Stimulated activated CD8-positive, alpha-beta memory T cell treated with anti-CD3 and anti-CD28 coated beads, Interleukin-4, amount 100 ng/mL, for 48 hours (primary cell): ENCODE measurements at regions not wholly inside any gene's neighbourhood (a gene's known extent, or its start where the extent isn't known, plus 50 kb on each side); places are given as distances from the start of the nearest gene placed in this dataset.
"Not testable (repeated sequence)": the region's sequence is repeated elsewhere in the genome, so short reads cannot be mapped to it uniquely, and the experiment has no call there.

Experiments used
- DNase-seq: peaks from one replicate; pipeline ENCODE4 v3.0.0-alpha.2; 2020

DNA sequence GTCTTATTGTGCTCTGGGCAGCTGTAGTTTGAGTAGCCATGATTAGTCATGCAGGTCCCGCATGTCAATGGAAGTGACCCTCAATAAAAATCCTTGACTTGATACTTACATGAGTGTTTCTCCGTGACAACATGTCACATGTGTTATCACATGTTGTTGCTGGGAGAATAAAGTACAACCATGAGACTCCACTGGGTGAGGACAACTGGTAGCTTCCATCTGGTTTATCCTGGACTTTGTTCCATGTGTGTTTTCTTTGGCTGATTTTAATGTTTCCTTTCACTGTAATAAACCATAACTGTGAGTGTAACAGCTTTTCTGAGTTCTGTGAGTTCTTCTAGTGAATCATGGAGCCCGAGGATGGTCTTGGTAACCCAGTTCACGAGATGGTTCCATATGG is 63.1 kb upstream of the NDN start:
- no peak for DNase-seq

DNA sequence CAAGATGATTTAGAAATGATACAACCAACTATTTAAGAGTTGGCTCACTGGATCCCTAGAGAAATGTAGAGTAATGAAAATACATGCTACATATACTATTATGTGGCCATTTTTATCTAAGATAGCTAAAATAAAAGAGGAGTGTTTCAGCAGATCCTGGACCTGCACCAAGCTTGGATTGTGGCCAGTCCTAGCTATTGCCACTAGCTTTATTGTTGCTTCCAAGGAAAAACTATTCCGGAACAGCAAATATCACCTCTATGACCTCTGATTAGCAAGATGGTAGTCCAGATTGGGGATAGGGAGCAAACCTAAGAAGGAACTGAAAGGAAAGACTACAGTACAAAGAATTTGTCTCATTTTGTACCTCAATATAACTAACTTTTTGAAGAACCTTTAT is 63.7 kb upstream of the NDN start:
- no peak for DNase-seq

DNA sequence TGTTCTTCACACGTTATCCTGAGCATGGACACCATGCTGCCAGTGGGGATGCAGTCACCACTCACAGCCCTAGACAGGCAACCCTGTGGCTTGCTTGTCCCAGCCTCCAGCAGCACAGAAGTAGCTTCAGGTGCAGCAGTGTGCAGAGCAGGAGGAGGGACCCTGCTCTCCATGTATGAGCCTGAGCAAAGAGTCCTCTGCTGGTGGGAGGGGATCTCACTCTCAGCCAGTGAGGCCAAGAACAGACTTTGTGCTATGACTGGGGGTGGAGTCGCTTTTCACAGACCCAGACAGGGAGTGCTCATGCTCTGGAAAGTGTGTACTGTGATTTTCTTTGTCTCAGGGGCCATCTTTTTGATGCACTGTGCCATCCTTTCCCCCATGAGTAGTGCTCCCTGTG is 66.1 kb upstream of the NDN start:
- DNase-seq = no peak

DNA sequence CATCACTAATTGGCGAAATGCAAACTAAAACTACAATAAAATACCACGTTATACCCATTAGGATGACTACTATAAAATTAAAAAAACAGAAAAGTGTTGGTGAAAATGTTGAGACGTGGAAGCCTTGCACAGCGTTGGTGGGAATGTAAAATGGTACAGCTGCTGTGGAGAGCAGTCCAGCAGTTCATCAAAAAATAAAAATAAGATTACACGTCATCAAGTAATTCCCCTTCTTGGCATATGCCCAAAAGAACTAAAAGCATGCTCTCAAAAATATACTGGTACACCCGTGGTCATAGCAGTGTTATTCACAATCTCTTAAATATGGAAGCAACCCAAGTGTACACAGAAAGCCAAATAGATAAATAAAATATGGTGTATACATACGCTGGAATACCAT is 71.8 kb upstream of the NDN start:
- DNase-seq = no peak

DNA sequence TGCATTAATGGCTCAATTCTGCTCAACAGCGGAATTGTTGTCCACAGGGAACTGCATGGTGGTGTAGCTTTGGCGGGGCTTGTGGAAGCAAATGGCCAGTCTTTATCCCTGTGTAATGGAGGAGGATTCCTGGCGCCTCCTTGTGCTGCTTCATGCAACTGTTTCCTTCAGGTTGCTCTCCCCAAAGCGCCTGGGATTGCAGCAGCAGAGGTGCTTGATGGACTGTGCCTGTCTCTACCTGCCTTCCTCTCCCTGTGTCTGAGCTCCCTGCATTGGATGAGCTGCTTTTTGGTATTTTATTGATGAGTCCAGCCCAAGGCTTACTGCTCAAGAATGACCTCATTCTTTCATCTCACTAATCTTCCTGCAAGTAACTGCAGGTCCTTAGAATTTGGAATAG is 72.9 kb upstream of the NDN start:
- no peak for DNase-seq

DNA sequence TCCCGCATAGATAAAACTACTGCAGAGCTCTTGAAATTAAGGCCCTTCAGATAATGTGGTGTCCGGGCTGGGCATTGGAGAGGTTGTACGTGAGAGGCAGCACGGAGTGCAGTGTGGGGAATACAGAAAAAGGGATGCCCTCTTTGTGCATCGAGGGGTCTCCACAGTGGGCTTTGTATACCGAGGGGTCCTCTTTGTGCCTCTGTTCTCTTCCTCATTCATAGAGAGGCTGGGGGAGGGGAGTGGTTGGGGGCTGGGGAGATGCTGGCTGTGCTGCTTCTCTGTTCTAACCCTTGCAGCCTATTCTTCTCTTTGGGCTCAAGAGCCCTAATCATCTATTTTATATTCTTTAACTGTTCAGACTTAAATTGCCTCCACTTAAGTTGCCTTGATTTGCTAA is 74.3 kb upstream of the NDN start:
- DNase-seq = no peak

DNA sequence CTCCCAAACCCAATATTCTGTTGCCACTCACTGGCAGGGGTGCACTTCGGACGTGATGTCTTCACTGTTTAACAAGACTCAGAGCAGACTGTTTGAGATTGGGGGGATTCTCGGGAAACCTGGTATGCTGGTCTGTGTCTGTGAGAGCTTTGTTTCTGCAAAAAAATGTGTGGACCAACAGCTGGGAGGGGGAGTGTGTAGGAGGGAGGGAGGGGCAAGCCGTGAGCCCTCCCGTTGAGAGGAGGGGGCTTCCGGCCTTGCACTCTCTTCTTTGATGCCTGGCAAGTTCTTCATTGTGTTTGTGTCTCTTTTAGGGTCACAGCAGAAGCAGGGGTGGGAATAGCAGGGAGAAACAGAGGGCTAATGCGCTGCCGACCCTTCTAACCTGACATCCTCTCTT is 74.9 kb upstream of the NDN start:
- DNase-seq = no peak

DNA sequence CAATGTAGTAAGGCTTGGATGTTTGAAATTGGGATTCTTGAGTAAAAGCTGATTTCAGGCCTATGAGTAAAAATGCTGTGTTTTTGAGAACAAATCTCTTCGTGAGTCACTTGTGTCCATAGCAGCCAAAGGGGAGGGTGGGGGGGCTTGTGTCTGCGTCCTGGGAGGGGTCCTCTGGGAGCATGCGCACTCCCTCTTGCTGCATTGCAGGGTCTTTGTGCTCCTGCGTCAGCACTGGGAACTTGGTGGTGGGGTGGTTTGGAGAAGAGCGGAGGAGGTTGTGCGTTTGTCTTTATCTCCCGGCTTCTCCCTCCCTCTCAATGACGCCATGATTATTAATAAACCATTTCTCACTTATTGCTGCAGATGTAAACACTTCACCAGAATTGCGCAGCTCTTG is 75.9 kb upstream of the NDN start:
- no peak for DNase-seq

DNA sequence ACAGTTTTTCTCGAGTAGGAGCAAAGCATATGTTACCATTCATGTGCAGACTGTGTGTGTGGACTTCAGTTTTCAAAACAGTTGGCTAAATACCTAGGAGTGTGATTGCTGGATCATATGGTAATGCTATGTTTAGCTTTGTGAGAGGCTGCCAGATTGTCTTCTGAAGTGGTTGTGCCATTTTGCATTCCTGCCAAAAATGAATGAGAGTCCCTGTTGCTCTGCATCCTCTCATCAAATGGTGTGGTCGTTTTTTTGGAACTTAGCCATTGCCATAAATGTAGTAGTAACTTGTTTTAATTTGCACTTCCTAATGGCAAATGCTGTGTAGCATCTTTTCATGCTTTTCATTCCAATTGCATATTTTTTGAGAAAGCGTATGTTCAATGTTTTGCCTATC is 77.2 kb upstream of the NDN start:
- no peak for DNase-seq

DNA sequence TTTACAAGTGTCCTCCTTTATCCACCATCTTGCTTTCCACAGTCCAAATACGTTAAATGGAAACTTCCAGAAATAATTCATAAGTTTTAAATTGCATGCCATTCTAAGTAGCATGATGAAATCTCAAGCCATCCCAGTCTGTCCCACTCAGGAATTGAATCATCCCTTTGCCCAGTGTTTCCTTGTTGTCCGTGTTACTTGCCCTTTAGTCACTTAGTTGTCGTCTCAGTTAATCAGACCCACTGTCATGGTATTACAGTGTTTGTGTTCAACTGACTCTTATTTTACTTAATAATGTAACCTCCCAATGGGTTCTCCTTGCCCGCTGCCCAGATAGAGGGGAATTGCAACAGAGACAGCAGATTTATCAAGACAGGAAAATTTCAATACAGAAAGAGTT is 77.6 kb upstream of the NDN start:
- no peak for DNase-seq

DNA sequence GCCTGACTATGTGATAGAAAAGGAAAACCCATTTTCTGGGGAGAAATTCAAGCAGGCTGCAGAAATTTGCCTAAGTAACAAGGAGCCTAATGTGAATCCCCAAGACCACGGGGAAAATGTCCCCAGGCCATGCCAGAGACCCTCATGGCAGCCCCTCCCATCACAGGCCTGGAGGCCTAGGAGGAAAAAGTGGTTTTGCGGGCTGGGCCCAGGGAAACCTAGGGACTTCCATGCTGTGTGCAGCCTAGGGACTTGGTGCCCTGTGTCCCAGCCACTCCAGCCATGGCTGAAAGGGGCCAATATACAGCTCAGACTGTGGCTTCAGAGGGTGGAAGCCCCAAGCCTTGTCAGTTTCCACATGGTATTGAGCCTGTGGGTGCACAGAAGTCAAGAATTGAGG is 79.7 kb upstream of the NDN start:
- DNase-seq = not testable (repeated sequence)

DNA sequence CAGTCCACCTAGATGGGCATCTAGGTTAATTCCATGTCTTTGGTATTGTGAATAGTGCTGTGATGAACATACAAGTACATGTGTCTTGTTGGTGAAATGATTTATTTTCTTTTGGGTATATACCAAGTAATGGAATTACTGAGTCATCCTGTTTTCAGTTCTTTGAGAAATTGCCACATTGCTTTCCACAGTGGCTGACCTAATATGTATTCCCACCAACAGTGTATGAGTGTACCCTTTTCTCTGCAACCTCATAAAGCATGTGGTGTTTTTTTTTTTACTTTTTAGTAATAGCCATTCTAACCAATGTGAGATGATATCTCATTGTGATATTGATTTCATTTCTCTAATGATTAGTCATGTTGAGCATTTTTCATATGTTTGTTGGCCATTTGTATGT is 86.0 kb upstream of the NDN start:
- no peak for DNase-seq

DNA sequence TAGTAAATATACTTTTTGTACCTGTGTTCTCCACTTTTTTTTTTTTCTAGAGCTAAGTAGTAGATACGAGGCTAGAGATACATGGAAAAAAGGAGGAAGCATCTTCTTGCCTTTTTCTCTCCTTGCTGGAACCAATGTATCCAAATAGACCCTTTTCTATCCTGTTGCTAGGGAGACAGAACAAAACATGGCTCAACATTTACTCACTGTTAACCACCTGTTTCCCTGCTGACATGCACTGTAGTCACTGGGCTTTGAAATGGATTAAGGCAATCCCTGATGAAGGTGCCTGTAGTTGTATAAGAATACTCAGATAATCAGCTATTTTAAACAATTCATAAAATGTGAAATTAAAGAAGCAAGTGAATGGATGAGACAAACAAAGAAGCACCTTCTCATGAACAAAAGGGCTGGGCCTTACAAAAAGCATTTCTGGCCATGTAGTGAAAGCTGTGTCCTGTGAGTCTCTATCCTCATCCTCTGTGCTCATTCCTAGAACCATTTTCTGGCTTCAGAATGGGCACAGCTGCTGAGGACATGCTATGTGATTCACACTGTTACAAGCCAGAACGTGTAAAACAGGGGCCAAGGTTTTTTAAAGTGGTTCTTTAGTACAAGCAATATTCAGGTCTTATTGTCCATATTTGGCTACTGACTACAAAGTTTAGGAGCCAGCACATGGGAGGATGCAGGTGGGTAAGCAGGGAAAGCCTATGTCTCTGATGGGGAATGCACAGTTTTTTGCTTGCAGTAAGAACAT is 100.4 kb upstream of the NDN start:
- DNase-seq = no peak

DNA sequence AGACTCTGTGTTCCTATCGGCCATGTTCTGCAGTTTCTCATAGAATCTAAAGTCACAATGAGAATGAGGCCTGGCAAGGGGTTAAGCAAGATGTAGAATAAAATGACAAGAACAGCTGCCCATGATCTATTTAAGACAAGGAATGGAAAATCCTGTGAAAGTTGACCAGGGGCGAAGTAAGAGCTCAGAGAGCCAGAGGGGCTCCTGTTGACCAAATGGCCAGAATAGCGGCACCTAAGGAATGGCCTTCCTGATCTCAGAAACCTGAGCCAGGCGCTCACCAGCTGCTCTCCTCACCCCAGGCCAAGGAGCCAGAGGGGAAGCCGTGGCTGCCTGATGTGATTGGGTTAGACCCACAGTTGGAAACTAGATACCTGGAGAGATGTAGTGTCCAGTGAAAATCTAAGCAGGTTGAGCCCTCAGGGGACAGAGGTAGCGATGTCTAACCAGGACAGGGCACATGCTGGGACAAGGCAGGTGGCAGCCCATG is 106.1 kb upstream of the NDN start:
- no peak for DNase-seq

DNA sequence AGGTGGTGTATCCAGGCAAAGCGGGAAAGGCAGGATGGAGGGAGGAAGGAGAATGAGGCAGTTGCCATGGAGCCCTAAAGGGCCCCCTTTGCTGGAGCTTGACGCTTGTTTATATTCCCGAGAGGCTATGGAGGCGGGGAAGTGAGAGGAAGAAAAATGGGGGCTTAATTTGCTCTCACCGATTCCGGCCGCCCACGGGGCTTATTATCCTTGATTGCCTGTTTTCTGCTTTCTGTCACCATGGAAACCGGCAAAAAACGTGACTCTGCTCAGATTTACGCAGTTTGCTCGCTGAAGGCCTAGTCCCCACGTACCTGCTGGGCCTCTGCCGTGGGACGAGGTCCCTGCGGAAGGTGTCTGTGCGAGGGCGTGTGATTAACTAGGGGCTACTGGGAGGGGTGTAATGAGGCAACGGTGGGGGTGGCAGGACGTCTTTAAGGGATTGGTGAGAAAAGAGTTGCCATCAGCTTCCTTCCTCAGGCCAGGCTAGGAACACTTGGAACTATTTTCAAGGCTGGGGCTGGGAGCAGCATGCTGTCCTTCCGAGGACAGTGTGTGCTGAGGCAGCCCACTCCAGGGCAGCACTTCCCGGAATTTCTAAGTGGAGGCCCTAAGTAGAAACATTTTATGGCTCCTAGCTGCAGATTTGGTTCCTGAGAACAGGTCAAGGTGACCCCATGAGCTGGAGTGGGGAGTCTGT is 110.8 kb upstream of the NDN start:
- DNase-seq = no peak

DNA sequence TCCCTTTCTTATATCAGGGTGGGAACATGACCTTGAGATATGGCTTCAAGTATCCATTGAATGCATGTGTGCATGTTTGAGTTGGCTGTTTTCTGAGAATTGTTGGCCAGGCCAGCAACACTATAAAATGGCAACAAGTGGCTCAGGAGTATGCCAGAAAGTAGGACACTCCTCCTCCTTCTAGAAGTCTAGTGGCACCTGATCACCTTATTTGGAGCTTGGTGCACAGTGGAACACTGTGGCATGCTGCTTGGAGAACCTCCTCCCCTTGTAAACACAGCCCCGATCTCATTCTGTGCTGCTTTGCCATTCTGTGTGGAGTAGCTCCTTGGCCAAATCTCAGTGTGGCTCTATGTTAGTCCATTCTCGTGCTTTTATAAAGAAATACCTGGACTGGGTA is 114.8 kb upstream of the NDN start:
- no peak for DNase-seq

DNA sequence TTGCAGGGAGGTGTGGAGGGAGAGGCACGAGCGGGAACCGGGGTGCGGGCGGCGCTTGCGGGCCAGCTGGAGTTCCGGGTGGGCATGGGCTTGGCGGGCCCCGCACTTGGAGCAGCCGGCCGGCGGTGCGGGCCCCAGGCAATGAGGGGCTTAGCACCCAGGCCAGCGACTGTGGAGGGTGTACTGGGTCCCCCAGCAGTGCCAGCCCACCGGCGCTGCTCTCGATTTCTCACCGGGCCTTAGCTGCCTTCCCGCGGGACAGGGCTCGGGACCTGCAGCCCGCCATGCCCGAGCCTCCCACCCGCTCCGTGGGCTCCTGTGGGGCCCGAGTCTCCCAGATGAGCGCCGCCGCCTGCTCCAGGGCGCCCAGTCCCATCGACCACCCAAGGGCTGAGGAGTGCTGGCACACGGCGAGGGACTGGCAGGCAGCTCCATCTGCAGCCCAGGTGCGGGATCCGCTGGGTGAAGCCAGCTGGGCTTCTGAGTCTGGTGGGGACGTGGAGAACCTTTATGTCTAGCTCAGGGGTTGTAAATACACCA is 115.9 kb upstream of the NDN start:
- not testable (repeated sequence) for DNase-seq

DNA sequence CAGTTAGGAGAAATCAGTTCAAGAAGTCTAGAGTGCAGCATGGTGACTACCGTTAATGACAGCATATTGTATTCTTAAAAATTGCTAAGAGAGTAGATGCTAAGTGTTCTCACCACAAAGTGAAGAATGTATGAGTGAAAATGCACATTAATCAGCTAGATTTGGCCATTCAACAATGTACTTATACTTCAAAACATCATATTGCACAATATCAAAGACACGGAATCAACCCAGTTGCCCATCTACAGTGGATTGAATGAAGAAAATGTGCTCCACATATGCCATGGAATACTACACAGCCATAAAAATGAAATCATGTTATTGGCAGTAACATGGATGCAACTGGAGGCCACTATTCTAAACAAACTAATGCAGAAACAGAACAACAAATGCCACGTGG is 119.9 kb upstream of the NDN start:
- DNase-seq = no peak

DNA sequence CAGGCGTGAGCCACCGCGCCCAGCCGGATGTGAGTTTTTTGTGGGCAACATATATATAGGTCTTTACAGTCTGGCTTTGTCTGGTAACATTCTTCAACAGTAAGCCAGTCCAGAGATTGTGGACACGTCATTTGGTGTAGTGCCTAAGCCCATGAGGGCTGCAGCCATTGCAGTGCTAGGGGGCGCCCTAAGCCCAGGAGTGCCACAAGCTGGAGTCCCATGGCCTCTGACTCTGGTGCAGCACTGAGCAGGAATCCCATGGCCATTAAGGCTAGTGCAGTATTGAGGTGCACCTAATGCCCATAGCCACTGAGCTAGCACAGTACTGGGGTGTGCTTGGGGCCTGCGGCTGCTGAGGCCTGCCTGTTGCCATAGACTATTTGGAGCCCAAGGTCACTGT is 136.4 kb upstream of the NDN start:
- peak; percentile 37 for DNase-seq

DNA sequence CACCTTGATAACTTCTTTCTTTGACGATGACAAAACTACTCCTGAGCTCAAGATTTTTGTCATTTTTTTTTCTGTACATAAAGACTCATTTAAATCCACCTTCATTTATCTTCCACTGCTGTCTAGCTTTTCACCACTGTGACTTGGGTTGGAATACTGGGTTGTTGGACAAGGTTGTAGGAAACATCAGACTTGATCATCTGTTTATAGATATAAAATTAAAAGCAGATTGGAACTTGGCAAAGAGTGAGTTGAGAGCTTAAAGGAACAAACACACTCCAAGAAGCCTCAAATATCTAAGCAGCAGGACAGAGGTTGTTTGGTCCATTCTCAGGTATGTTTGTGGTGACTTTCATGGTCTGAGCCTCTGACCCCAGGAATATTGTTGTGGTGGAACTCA is 141.7 kb upstream of the NDN start:
- no peak for DNase-seq

DNA sequence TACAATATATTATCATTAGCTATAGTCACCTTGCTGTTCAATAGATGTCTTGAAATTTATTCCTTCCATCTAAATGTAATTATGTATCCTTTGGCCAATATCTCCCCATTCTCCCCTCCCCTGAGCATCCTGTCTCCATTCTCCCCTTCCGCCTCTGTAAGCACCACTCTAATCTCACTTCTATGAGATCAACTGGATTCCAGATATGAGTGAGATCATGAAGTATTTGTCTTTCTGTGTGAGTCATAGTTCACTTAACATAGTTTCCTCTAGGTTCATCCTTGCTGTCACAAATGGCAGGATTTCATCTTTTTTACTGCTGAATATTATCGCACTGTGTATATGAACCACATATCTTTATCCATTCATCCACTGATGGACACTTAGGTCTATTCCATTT is 148.8 kb upstream of the NDN start:
- DNase-seq = no peak

DNA sequence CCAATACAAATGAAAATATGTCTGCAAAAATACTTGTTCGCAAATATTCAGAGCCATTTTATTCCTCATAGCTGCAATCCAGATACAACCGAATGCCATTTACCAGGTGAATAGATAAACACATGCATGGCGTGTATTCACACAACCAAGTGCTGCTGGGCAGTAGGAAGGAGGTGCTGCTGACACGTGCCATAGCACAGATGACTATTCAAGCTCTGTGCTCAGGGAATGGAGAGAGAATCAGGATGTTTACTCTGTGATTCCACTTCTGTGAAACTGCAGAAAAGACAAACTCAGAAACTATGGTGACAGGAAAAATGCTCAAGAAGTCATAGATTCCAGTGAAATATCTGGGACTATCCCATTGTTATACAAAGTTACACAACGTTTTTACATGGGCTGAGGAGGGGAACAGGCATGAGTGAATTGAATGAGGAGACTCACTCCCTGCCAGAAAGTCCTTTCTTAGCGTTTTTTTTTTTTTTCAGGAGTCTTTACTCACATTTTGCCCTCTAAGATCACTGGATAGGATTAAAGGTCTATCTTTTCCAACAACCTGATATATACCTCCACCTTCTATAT is 152.9 kb upstream of the NDN start:
- no peak for DNase-seq

DNA sequence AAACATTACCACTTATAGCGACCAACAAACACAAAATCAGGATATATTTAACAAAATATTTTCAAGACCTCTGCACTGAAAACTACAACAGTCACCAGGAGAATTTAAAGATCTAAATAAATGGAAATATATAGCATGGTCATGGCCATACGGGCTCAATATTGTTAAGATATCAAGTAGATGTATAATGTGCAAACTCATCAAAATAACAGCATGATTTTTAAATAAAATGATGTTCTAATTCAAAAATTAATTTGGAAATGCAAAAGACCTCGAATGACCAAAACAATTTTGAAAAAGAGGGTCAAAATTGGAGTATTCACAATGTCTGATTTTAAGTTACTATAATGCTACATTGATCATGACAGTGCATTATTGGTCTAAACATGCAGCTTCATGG is 159.1 kb upstream of the NDN start:
- no peak for DNase-seq

DNA sequence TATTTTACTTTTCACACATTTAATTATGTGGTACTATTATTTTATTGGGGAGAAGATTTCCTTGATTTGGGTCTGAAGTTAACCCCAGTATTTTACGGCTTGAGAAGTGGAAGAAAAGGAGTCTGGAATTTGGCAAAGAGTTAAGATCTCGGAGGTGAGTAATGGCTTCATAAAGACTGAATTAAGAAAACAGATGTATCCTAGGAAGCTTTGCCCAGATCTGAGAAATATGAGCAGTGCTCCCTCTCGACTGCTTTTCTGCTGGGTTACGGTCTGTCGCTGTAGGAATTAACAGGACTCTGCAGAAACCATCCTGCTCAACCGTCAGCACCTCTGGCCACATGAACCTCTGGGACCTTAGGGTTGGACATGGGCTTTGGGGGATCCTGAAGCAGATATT is 163.6 kb upstream of the NDN start:
- no peak for DNase-seq
